AG09309 (cell line): ENCODE measurements at regions not wholly inside any gene's neighbourhood (a gene's known extent, or its start where the extent isn't known, plus 50 kb on each side); places are given as distances from the start of the nearest gene placed in this dataset.

Source experiments
- DNase-seq: peaks from one replicate; pipeline ENCODE4 v3.0.0-alpha.2; 2010; ENCODE audit warnings: low read depth
- H3K4me3 ChIP-seq: 2 replicates; pipeline ENCODE4 v1.5.1; 2011; ENCODE audit warnings: mild to moderate bottlenecking, low read depth, low read length, moderate library complexity; ENCODE audit not compliant: control insufficient read depth
- TF ChIP-seq, protein P1 (sequence below): IDR thresholded peaks from 2 replicates; pipeline ENCODE4 v1.5.1; 2011; ENCODE audit warnings: mild to moderate bottlenecking, low read depth, low read length, inconsistent platforms; ENCODE audit not compliant: insufficient read depth, control insufficient read depth; ENCODE audit errors: missing control alignments

DNA sequence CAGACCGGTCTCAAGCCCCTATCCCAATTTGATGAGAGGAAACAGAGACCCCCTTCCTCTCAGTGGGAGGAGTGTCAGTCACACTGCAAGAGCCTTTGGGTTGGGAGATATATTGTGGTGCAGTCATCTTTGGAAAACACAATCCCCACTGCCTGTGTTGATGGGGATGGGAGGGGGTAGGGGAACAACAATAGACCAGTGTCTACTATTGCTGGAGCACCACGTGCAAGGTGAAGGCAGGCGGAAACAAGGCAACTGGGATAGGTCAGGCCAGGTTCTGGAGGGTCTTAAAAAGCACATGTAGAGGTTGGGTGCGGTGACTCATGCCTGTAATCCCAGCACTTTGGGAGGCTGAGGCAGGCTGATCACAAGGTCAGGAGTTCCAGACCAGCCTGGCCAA is 127.9 kb downstream of the ZFP36L2 start:
- DNase-seq: no peak
- no peak overlapping the region for H3K4me3 ChIP-seq
- TF ChIP-seq, protein P1, sequence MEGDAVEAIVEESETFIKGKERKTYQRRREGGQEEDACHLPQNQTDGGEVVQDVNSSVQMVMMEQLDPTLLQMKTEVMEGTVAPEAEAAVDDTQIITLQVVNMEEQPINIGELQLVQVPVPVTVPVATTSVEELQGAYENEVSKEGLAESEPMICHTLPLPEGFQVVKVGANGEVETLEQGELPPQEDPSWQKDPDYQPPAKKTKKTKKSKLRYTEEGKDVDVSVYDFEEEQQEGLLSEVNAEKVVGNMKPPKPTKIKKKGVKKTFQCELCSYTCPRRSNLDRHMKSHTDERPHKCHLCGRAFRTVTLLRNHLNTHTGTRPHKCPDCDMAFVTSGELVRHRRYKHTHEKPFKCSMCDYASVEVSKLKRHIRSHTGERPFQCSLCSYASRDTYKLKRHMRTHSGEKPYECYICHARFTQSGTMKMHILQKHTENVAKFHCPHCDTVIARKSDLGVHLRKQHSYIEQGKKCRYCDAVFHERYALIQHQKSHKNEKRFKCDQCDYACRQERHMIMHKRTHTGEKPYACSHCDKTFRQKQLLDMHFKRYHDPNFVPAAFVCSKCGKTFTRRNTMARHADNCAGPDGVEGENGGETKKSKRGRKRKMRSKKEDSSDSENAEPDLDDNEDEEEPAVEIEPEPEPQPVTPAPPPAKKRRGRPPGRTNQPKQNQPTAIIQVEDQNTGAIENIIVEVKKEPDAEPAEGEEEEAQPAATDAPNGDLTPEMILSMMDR: no peak

DNA sequence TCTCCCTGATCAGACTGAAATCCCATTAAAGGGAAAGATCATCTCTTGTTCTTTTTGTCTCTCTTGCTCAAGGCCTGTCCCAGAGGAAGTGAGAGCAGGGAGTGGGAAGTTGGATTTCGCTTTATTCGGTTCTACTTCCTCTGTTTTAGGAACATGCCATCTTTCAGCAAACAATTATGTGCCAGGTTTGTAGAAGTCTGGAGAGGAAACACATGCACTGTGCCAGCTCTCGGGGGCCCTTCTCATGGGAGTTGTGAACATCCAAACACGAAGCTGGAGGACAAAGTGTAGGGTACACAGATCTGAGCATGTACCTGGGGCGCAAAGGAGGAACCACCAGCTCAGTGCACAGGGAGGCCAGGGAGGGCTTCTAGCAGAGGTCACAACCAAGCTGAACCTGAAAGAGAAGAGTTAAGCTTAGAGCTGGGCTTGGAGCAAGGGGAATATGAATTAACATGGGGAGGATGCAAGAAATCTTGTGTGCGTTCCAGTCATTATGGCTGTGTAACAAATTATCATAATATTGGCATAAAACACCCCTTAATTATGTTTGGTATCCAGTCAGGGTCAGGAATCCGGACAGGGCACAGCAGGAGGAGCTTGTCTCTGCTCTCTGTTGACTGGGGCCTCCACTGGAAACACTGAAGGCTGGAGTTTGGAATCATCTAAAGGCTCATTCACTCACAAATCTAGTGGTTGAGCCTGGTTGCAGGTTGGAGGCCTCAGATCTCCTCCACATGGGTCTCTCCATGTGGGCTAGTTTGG is 128.6 kb downstream of the ZFP36L2 start:
- no peak for DNase-seq
- H3K4me3 ChIP-seq: no peak overlapping the region
- TF ChIP-seq, protein P1: no peak

DNA sequence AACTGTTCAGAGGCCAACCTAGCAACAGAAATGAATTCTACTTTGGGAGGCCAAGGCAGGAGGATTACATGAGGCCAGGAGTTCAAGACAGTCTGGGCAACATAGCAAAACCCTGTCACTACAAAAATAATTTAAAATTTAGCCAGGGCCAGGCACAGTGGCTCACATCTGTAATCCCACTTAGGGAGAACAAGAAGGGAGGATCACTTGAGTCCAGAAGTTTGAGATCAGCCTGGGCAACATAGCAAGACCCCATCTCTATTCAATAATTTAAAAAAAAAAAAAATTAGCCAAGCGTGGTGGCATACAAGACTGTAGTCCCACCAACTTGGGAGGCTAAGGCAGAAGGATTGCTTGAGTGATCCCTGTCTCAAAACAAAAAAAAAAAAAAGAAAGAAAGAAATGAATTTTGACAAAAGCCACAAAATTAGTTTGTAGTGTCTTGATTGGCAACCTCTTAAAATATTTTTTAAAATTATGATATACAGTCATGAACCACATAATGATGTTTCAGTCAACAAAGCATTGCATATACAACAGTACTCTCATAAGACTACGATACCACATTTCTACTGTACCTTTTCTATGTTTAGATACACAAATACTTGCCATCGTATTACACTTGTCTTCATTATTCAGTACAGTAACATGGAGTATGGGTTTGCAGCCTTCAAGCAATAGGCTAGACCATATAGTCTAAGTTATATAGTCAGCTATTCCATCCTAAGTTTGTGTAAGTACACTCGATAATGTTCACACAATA is 130.7 kb downstream of the ZFP36L2 start:
- TF ChIP-seq, protein P1: no peak
- no peak overlapping the region for H3K4me3 ChIP-seq
- DNase-seq: no peak

DNA sequence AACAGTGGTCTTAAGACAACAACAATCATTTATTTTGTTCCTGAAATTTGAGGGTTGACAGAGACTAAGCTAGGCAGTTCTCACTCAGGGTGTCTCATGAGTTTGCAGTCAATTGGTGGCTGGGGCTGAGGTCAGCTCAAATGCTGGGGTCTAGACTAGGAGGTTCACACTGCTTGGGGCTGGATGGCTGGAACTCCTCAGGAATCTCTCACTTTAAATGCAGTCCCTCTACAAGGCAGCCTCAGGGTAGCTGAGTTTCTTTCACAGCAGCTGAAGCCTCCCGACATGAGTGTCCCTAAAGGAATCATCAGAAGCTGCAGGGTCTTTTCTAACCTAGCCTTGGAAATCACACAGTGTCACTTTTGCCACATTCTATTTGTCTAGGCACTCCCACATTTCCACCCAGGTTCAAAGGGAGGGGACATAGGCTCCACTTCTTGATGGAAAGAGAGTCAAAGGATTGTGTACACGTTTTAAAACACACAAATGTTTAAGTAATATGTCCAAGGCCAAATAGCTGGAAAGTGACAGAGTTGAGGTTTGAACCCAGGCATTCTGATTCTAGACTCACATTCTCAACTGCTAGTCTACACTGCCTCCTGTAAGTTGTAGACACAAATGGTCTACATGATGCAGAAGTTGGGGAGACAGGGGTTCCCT is 133.8 kb downstream of the ZFP36L2 start:
- DNase-seq: no peak
- no peak overlapping the region for H3K4me3 ChIP-seq
- TF ChIP-seq, protein P1: no peak

DNA sequence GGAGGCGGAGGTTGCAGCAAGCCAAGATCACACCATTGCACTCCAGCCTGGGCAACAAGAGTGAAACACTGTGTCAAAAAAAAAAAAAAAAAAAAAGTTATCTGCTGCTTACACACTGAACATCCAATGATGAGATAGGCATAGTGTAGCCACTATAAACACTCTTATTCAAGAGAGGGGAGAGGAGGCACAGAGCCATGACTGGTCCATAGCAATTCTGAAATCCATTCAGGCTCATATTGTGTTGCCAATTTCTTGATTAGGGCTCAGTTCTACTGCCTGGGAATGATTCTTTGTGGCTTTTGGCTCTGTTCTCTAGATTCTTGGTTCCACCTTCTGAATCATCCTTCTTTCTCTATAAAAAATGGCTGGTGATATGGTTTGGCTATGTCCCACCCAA is 136.1 kb downstream of the ZFP36L2 start:
- TF ChIP-seq, protein P1: no peak
- DNase-seq: no peak

DNA sequence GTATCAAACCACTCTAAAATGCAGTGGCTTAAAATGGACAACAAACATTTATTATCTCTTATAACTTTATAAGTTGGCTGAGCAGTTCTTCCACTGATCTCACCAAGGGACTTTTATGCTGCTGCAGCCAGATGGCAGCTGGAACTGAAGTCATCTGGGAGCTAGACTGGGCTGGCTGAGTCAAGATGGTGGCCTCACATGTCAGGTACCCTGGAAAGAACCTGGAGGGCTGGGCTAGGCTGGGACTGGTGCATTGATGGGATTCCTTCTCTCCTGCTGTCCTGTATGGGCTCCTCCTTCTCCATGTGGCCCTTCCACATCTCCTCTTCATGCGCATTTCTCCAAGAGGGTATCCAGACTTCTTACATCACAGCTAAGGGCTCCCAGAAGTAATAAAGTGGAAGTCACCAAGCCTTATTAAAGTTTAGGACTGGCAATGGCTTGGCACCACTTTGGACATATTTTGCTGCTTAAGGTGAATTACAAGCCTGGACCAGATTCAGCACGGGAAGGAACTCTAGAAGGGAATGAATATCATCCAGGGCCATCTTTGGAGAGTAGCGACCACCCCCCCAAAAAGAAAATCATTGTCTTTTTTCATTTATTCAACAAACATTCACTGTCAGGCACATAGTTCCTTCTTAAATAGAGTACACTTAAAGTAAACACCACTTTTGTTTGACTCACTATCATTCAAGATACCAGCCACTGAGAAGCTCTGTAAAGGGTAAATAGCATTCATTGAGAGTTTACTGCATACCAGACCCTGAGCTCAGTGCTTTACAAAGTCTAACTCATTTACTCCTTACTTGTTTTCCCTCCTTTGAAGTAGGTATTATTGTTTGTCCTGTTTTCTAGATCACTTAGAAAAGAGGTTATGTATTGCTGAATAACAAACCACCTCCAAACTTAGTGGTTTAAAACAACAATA is 138.0 kb downstream of the ZFP36L2 start:
- DNase-seq: no peak
- TF ChIP-seq, protein P1: no peak
- H3K4me3 ChIP-seq: no peak overlapping the region

More for the DNA sequence above, 136.1 kb downstream of the ZFP36L2 start:
- H3K4me3 ChIP-seq: no peak overlapping the region
